NT2/D1 (cell line): ENCODE measurements at regions not wholly inside any gene's neighbourhood (a gene's known extent, or its start where the extent isn't known, plus 50 kb on each side); places are given as distances from the start of the nearest gene placed in this dataset.

Experiments
- SUZ12 ChIP-seq: IDR thresholded peaks from 2 replicates; pipeline ENCODE4 v1.6.1; 2011; ENCODE audit not compliant: insufficient read length, insufficient read depth; ENCODE audit errors: extremely low read depth
- YY1 ChIP-seq: IDR thresholded peaks from 2 replicates; pipeline ENCODE4 v1.6.1; 2011; ENCODE audit not compliant: insufficient read length, insufficient read depth
- ZNF274 ChIP-seq: IDR thresholded peaks from 2 replicates; pipeline ENCODE4 v1.6.1; 2011; ENCODE audit warnings: mild to moderate bottlenecking, low read depth, low read length

DNA sequence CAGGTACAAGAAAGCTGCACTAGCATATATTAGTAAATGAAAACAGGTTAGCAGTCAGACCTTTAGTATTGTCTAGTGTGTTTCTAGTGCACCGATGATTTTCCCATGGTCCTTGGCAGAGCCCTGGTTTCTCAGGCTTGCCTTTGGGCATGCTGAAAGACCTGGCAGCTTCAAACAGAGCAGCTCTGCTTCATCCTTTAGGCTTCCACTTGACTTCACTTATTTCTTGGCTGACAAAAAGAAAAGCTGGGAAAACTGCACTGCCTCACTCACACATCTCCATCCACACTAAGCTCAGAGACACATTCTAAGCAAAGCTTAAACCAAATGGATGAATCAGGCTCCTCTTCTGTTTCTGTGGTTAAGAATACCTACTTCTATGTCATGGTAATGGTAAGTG is 374.8 kb upstream of the PDZRN3 start:
- no peak for TF ChIP-seq ZNF274
- TF ChIP-seq SUZ12, result no peak
- TF ChIP-seq YY1, result no peak
